ENCODE measurements at regions not wholly inside any gene's neighbourhood (a gene's known extent, or its start where the extent isn't known, plus 50 kb on each side); places are given as distances from the start of the nearest gene placed in this dataset.

DNA sequence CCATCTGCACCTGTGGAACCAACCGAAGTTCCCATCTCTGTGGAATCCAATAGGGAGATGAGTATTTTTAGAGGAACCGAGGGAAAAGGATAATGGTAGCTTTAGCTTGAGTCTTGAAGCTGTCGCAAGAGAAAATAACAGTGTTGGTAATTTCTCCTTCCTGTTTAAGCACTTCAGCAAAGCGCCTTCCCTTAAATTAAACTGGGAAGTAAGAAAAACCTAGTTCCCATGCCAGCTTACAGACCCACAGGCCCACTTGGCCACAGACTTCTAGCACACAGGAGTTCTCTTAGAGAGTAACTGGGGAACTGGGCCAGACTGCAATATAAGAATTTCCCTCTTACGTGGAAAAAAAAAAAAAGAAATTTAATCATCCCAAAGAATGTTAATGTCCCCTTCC, 223.8 kb downstream of the EFCAB11 start:
- no peak for TF ChIP-seq EZH2 (IDR thresholded peaks at IDR 0.05; ENCODE audit: borderline replicate concordance, low read depth, low read length, poor library complexity, severe bottlenecking)
- TF ChIP-seq, protein P1, sequence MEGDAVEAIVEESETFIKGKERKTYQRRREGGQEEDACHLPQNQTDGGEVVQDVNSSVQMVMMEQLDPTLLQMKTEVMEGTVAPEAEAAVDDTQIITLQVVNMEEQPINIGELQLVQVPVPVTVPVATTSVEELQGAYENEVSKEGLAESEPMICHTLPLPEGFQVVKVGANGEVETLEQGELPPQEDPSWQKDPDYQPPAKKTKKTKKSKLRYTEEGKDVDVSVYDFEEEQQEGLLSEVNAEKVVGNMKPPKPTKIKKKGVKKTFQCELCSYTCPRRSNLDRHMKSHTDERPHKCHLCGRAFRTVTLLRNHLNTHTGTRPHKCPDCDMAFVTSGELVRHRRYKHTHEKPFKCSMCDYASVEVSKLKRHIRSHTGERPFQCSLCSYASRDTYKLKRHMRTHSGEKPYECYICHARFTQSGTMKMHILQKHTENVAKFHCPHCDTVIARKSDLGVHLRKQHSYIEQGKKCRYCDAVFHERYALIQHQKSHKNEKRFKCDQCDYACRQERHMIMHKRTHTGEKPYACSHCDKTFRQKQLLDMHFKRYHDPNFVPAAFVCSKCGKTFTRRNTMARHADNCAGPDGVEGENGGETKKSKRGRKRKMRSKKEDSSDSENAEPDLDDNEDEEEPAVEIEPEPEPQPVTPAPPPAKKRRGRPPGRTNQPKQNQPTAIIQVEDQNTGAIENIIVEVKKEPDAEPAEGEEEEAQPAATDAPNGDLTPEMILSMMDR (conservative IDR thresholded peaks at IDR 0.05; ENCODE audit: low read depth, low read length): no peak
